Chondrocyte (in vitro differentiated cells): ENCODE measurements at regions not wholly inside any gene's neighbourhood (a gene's known extent, or its start where the extent isn't known, plus 50 kb on each side); places are given as distances from the start of the nearest gene placed in this dataset.

Source experiments
- DNase-seq: peaks from one replicate; pipeline ENCODE4 v3.0.0; 2021; ENCODE audit warnings: mixed read lengths, low spot score
- H3K27ac Mint-ChIP-seq: one replicate; pipeline ENCODE4 v1.8.0; 2021; ENCODE audit warnings: mild to moderate bottlenecking, moderate library complexity, mixed read lengths; ENCODE audit not compliant: unreplicated experiment
- H3K27me3 Mint-ChIP-seq: 2 replicates; pipeline ENCODE4 v1.8.0; 2021; ENCODE audit warnings: low read depth, mixed read lengths
- H3K36me3 Mint-ChIP-seq: 2 replicates; pipeline ENCODE4 v1.8.0; 2021; ENCODE audit warnings: low read depth, mixed read lengths
- H3K4me1 Mint-ChIP-seq: 2 replicates; pipeline ENCODE4 v1.8.0; 2021; ENCODE audit warnings: low read depth, mild to moderate bottlenecking, mixed read lengths
- H3K4me3 Mint-ChIP-seq: one replicate; pipeline ENCODE4 v1.8.0; 2021; ENCODE audit warnings: mild to moderate bottlenecking, moderate library complexity, mixed read lengths; ENCODE audit not compliant: unreplicated experiment
- H3K9me3 Mint-ChIP-seq: 2 replicates; pipeline ENCODE4 v1.8.0; 2021; ENCODE audit warnings: low read depth, mixed read lengths
- TF ChIP-seq, protein P1 (sequence below): fragments of 200-600 bp; sonication (generic); IDR thresholded peaks from 2 replicates; pipeline ENCODE4 v1.5.0; 2021; ENCODE audit warnings: antibody characterized with exemption, mild to moderate bottlenecking, moderate library complexity

DNA sequence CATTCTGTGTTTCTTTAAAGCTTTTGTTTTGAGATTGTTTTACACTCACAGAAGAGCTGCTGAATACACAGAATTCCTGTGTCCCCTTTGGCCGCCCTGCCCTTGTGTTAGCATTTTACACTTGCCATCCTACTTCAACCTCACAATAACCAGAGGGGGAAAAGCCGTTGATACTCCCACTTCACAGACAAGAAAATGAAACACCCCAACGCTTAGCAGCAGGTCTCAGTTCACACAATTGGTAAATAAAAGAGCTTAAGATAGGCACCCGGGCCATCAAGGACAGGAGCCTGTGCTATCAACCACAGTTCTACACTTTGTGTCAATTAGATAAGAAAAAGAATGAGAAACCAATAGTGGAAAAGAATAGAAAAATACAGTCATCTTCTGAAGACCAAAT, 178.0 kb downstream of the SYK start:
- Mint-ChIP-seq H3K27me3 (no peaks in the 10 kb centered on the region), H3K4me1 (peaks cover 18% of the 10 kb centered on the region), H3K9me3 (no peaks in the 10 kb centered on the region), H3K4me3 (no peak overlapping the region), H3K36me3 (no peaks in the 10 kb centered on the region), H3K27ac (no peak overlapping the region)
- TF ChIP-seq, protein P1, sequence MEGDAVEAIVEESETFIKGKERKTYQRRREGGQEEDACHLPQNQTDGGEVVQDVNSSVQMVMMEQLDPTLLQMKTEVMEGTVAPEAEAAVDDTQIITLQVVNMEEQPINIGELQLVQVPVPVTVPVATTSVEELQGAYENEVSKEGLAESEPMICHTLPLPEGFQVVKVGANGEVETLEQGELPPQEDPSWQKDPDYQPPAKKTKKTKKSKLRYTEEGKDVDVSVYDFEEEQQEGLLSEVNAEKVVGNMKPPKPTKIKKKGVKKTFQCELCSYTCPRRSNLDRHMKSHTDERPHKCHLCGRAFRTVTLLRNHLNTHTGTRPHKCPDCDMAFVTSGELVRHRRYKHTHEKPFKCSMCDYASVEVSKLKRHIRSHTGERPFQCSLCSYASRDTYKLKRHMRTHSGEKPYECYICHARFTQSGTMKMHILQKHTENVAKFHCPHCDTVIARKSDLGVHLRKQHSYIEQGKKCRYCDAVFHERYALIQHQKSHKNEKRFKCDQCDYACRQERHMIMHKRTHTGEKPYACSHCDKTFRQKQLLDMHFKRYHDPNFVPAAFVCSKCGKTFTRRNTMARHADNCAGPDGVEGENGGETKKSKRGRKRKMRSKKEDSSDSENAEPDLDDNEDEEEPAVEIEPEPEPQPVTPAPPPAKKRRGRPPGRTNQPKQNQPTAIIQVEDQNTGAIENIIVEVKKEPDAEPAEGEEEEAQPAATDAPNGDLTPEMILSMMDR, result no peak
- no peak for DNase-seq

DNA sequence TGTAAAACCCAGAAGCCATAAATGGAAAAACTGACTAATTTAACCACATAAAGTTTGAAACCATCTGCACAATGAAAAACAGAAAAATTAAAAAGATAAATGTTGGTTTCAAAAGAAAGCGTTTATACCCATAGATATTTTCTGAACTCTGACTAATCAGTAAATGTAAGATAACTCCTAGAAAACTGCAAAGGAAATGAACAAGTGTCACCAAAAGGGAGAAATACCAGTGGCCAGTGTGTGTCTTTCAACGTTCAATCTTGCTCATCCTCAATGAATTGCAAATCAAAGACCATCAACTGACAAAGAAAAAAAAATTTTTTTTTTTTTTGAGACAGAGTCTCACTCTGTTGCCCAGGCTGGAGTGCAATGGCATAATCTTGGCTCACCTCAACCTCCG, 180.1 kb downstream of the SYK start:
- TF ChIP-seq, protein P1, result no peak
- no peaks in the 10 kb centered on the region for H3K36me3 Mint-ChIP-seq
- H3K27me3 Mint-ChIP-seq, result no peaks in the 10 kb centered on the region
- H3K4me1 Mint-ChIP-seq, result peaks cover 18% of the 10 kb centered on the region
- no peak overlapping the region for H3K27ac Mint-ChIP-seq
- H3K9me3 Mint-ChIP-seq, result no peaks in the 10 kb centered on the region
- DNase-seq, result no peak
- no peak overlapping the region for H3K4me3 Mint-ChIP-seq

- Mint-ChIP-seq H3K27ac (no peak overlapping the region), H3K4me1 (peaks cover 18% of the 10 kb centered on the region), H3K9me3 (no peaks in the 10 kb centered on the region), H3K36me3 (no peaks in the 10 kb centered on the region), H3K27me3 (no peaks in the 10 kb centered on the region), H3K4me3 (no peak overlapping the region)
- DNase-seq, result no peak
- TF ChIP-seq, protein P1, result no peak
These were observed 181.8 kb downstream of the SYK start for GRCh38 chr9:90983394-90983793.

DNA sequence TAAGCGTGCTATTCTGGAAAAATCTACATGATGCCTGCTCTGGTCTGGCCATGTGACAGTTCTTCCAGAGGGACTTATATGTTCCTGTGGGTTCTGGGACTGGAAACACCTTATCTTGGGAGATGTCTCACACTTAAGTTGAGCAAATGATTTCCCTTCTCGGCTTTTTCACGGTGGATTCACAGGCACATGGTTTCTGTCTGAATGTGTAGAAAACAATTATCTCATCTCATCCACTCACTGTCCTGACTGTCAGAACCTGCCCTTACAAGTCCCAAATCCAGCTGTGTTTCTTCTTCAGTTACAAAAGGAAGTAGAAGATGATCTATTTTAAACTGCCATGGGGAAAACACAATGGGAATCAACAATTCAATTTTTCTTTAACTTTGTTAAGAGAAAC, 184.0 kb downstream of the SYK start:
- DNase-seq, result no peak
- Mint-ChIP-seq H3K27ac (no peak overlapping the region), H3K4me1 (peaks cover 7% of the 10 kb centered on the region)

GRCh38 chr9:90986161-90986560, 184.5 kb downstream of the SYK start:
- peaks cover 18% of the 10 kb centered on the region for H3K9me3 Mint-ChIP-seq
- no peak overlapping the region for H3K4me3 Mint-ChIP-seq
- peaks cover 8% of the 10 kb centered on the region for H3K4me1 Mint-ChIP-seq
- TF ChIP-seq, protein P1, result no peak
- H3K27ac Mint-ChIP-seq, result no peak overlapping the region
- no peak for DNase-seq
- no peaks in the 10 kb centered on the region for H3K27me3 Mint-ChIP-seq
- peaks cover 1% of the 10 kb centered on the region for H3K36me3 Mint-ChIP-seq

More for the DNA sequence above, 184.0 kb downstream of the SYK start:
- no peak overlapping the region for H3K4me3 Mint-ChIP-seq
- peaks cover 13% of the 10 kb centered on the region for H3K9me3 Mint-ChIP-seq
- H3K36me3 Mint-ChIP-seq, result no peaks in the 10 kb centered on the region
- no peaks in the 10 kb centered on the region for H3K27me3 Mint-ChIP-seq
- TF ChIP-seq, protein P1, result no peak
